K562 (cell line): ENCODE measurements at regions not wholly inside any gene's neighbourhood (a gene's known extent, or its start where the extent isn't known, plus 50 kb on each side); places are given as distances from the start of the nearest gene placed in this dataset.

Source experiments
- ATAC-seq: fragments of 200-7000 bp; cut with Tn5 transposase; 3 replicates; pipeline ENCODE4 v1.9.1; 2020; ENCODE audit warnings: moderate library complexity
- BruUV-seq: library from RNA; stranded (reverse); fragments of 400-500 nt; replicated peaks from 2 replicates; lab custom pipeline; 2021; lab: Mats Ljungman, UMichigan
- CTCF ChIA-PET: fragments of 300-600 bp; formaldehyde crosslinking; extraction: SDS; loops from one replicate; lab custom pipeline; 2021; ENCODE audit warnings: low intra/inter-chr PET ratio; lab: Yijun Ruan, JAX
- POLR2A ChIA-PET: fragments of 300-600, 350-650 bp; sonication (Branson Sonifier 250); formaldehyde crosslinking; extraction: SDS; loops from one replicate; lab custom pipeline; 2021; ENCODE audit warnings: antibody characterized with exemption, inconsistent platforms; lab: Yijun Ruan, JAX
- DNase-seq, 4 experiments: peaks; one replicate each; pipeline versions ENCODE4 v3.0.0 to v3.0.0-alpha.2; 2011 to 2018; ENCODE audit warnings: low spot score in 3 of 4, mixed read lengths in 3 of 4; ENCODE audit errors: extremely low read depth in 1 of 4
- FAIRE-seq: peaks from 2 replicates; lab custom pipeline; 2011; peaks lifted over from hg19 to GRCh38; lab: Jason Lieb, UNC
- H2AFZ ChIP-seq: 2 replicates; pipeline ENCODE4 v1.6.0; 2011; ENCODE audit warnings: low read depth, low read length, control low read depth, inconsistent platforms
- H3K27ac ChIP-seq: fragments of 200-600 bp; 3 replicates; pipeline ENCODE4 v1.8.0; 2011; ENCODE audit warnings: low read depth, mild to moderate bottlenecking, control low read depth, inconsistent platforms, low read length, moderate library complexity, mixed read lengths; ENCODE audit errors: extremely low read depth
- H3K27me3 ChIP-seq, 2 experiments: fragments of 300-600 bp in 1 of 2; 2 replicates in 1 of 2; 3 replicates in 1 of 2; pipeline versions ENCODE4 v1.6.0 to v1.8.0; 2011; ENCODE audit warnings: inconsistent platforms in 2 of 2, low read length in 2 of 2, mild to moderate bottlenecking in 1 of 2, mixed read lengths in 1 of 2, moderate library complexity in 1 of 2; ENCODE audit not compliant: control insufficient read depth in 2 of 2, insufficient read depth in 2 of 2
- H3K36me3 ChIP-seq: fragments of 300-600 bp; 3 replicates; pipeline ENCODE4 v1.8.0; 2011; ENCODE audit warnings: mild to moderate bottlenecking, low read length, inconsistent platforms; ENCODE audit not compliant: control insufficient read depth, insufficient read depth
- H3K4me1 ChIP-seq, 2 experiments: fragments of 200-600 bp in 1 of 2; replicated peaks in 1 of 2; 2 replicates in 1 of 2; 3 replicates in 1 of 2; pipeline versions ENCODE4 v1.5.1 to v1.8.0; 2011; ENCODE audit warnings: inconsistent platforms in 2 of 2, low read length in 2 of 2, mild to moderate bottlenecking in 1 of 2, mixed read lengths in 1 of 2, moderate library complexity in 1 of 2; ENCODE audit not compliant: control insufficient read depth in 2 of 2, insufficient read depth in 2 of 2
- H3K4me2 ChIP-seq: 2 replicates; pipeline ENCODE4 v1.6.1; 2011; ENCODE audit warnings: low read length, control low read depth, inconsistent platforms, mixed read lengths; ENCODE audit not compliant: insufficient read depth
- H3K4me3 ChIP-seq: fragments of 200-600 bp; sonication (generic), shearing (Covaris generic); 2 replicates; pipeline ENCODE4 v1.5.1; 2016; ENCODE audit warnings: control low read depth, inconsistent platforms
- H3K79me2 ChIP-seq: fragments of 200-600 bp; 3 replicates; pipeline ENCODE4 v1.8.0; 2011; ENCODE audit warnings: low read length, inconsistent platforms; ENCODE audit not compliant: control insufficient read depth, insufficient read depth
- H3K9ac ChIP-seq, 2 experiments: 2 replicates each; pipeline versions ENCODE4 v1.6.0 to v1.6.1; 2011; ENCODE audit warnings: low read depth in 2 of 2, low read length in 2 of 2, control low read depth in 1 of 2, inconsistent platforms in 1 of 2, mild to moderate bottlenecking in 1 of 2, mixed read lengths in 1 of 2; ENCODE audit not compliant: insufficient read depth in 1 of 2
- H3K9me1 ChIP-seq: one replicate; pipeline ENCODE4 v1.6.0; 2011; ENCODE audit warnings: inconsistent platforms, mild to moderate bottlenecking, low read length, moderate library complexity; ENCODE audit not compliant: control insufficient read depth, insufficient read depth
- H3K9me3 ChIP-seq: replicated peaks from 2 replicates; pipeline ENCODE4 v1.5.1; 2011; ENCODE audit warnings: low read depth, low read length, inconsistent platforms; ENCODE audit not compliant: control insufficient read depth, insufficient read depth
- H4K20me1 ChIP-seq: replicated peaks from 2 replicates; pipeline ENCODE4 v1.6.1; 2011; ENCODE audit warnings: low read length, inconsistent platforms, mixed read lengths; ENCODE audit not compliant: control insufficient read depth, insufficient read depth
- EGR1 ChIP-seq: fragments of 450-650 bp; conservative IDR thresholded peaks from 2 replicates; pipeline ENCODE4 v1.6.1; 2017; ENCODE audit warnings: mild to moderate bottlenecking
- HNRNPUL1 ChIP-seq: fragments of 200-400 bp; formaldehyde crosslinking; IDR thresholded peaks from 2 replicates; pipeline ENCODE4 v1.6.1; 2017; ENCODE audit warnings: low read length
- PBX2 ChIP-seq, 2 experiments: IDR thresholded peaks in 1 of 2; conservative IDR thresholded peaks in 1 of 2; 2 replicates each; pipeline ENCODE4 v1.6.1; 2016; ENCODE audit warnings: low read depth in 2 of 2, mild to moderate bottlenecking in 1 of 2, missing compliant biosample characterization in 1 of 2, missing genetic modification characterization in 1 of 2, moderate library complexity in 1 of 2
- WGBS: fragments of 100-300 bp; shearing (Covaris generic); methylation state at CpG from one replicate; pipeline ENCODE4 v1.1.6; 2016; ENCODE audit warnings: low coverage, mixed read lengths; ENCODE audit not compliant: insufficient coverage; ENCODE audit errors: missing lambda C conversion rate; 5-methylcytosine and 5-hydroxymethylcytosine counted together
- in situ Hi-C: fragments of 300-500 bp; cut with MboI; formaldehyde crosslinking; loops from 4 replicates; pipeline ENCODE4 v1.15.0; 2018; ENCODE audit warnings: inconsistent platforms, mixed read lengths
- intact Hi-C: fragments of 100-400 bp; cut with micrococcal nuclease; formaldehyde crosslinking; loops from 2 replicates; pipeline ENCODE4 v1.14.2; 2022

DNA sequence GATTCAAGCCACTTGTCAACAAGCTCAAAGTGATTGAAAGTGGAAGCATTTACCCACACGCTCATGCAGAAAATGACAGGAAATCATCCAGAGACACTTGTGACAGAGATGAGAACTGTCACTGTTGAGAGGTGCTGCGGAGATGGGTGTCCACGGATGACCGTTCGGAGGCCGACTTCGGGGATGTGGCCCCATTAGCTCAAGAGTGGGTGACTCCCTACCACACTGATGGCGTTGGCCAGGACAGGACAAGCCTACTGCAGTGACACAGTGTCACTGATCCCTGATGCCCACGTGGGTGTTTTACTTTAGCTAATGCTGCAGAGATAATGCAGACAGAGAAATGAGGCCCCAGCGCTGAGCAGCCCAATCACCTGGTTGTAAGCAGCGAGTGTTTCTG, 81.5 kb upstream of the YWHAQ start:
- peak in 1 of 4 experiments; percentile 36 for DNase-seq
- no peaks in the 10 kb centered on the region for H3K9me3 ChIP-seq
- no peaks in the 10 kb centered on the region for H4K20me1 ChIP-seq
- peak; percentile 14; the same call in 2 of the 3 replicates for ATAC-seq
- 44% methylated on average over 11 of the region's 11 CpGs for WGBS
- H3K27me3 ChIP-seq: no peaks in the 10 kb centered on the region
- intact Hi-C loops: no loop called here
- H3K4me1 ChIP-seq: peaks cover 22 to 23% of the 10 kb centered on the region in 2 experiments
- H3K9me1 ChIP-seq: no peaks in the 10 kb centered on the region
- FAIRE-seq: no peak
- no peaks in the 10 kb centered on the region for H3K36me3 ChIP-seq
- no peak overlapping the region; a peak in 1 of 4 replicates for H3K9ac ChIP-seq
- no peak overlapping the region for H3K4me3 ChIP-seq
- H3K79me2 ChIP-seq: no peaks in the 10 kb centered on the region
- CTCF ChIA-PET: no interaction called here
- H2AFZ ChIP-seq: no peak overlapping the region
- in situ Hi-C loops: no loop called here
- peak overlapping the region; percentile 12; the same call in 1 of the 2 replicates for H3K4me2 ChIP-seq
- no peak overlapping the region for H3K27ac ChIP-seq
- POLR2A ChIA-PET: interaction anchor here (0.7 kb wide), 1 partner anchor 9 kb away, joined by 3 read pairs; no protein-coding TSS in a partner anchor
- BruUV-seq: no TSS peak
- TF ChIP-seq PBX2 (CRISPR knock-in tag; IDR thresholded peaks at IDR 0.05; ENCODE audit: low read depth) (no peak), PBX2 (tag; conservative IDR thresholded peaks at IDR 0.05; ENCODE audit: low read depth) (0 out of 2 replicates have a peak, but pooled peaks have one; percentile 9), HNRNPUL1 (no peak), EGR1 (peak; percentile 46)
